Vagina (tissue), 2 donors: ENCODE measurements at regions not wholly inside any gene's neighbourhood (a gene's known extent, or its start where the extent isn't known, plus 50 kb on each side); places are given as distances from the start of the nearest gene placed in this dataset.

Experiments used
- DNase-seq, 2 donors: peaks; one replicate each; pipeline ENCODE4 v3.0.0-alpha.2; 2017; ENCODE audit errors: extremely low spot score in 2 of 2
- H3K27ac ChIP-seq: fragments of 200-600 bp; sonication (generic); one replicate; pipeline ENCODE4 v1.5.1; 2019
- H3K27me3 ChIP-seq: fragments of 200-600 bp; sonication (generic); one replicate; pipeline ENCODE4 v1.5.1; 2019
- H3K36me3 ChIP-seq, 2 donors: fragments of 200-600 bp; sonication (generic); one replicate each; pipeline ENCODE4 v1.5.1; 2017 to 2019
- H3K4me1 ChIP-seq: fragments of 200-600 bp; sonication (generic); one replicate; pipeline ENCODE4 v1.5.1; 2019
- H3K4me3 ChIP-seq, 2 donors: fragments of 200-600 bp; sonication (generic); 1 replicate in 1 of 2; 2 replicates in 1 of 2; pipeline ENCODE4 v1.5.1; 2016 to 2019
- H3K9me3 ChIP-seq: fragments of 200-600 bp; sonication (generic); one replicate; pipeline ENCODE4 v1.5.1; 2019
- POLR2A ChIP-seq, 2 donors: fragments of 450-650 bp; IDR thresholded peaks; one replicate each; pipeline ENCODE4 v1.6.1; 2017; ENCODE audit warnings: antibody characterized with exemption in 2 of 2, mild to moderate bottlenecking in 2 of 2, moderate library complexity in 2 of 2
- POLR2AphosphoS5 ChIP-seq, 2 donors: sonication (generic); formaldehyde crosslinking; IDR thresholded peaks; one replicate each; pipeline ENCODE4 v1.9.0; 2017; ENCODE audit warnings: antibody characterized with exemption in 2 of 2, mild to moderate bottlenecking in 2 of 2, low read depth in 1 of 2; ENCODE audit not compliant: insufficient read depth in 1 of 2
- intact Hi-C: fragments of 100-400 bp; cut with DNase I; formaldehyde crosslinking; loops from one replicate; pipeline ENCODE4 v1.15.1; 2023
- TF ChIP-seq, protein P1 (sequence below), 3 experiments: fragments of 450-650 bp in 2 of 3; fragments of 200-600 bp in 1 of 3; sonication (generic) in 1 of 3; IDR thresholded peaks; one replicate each; pipeline ENCODE4 v1.5.1; 2017 to 2019; ENCODE audit warnings: antibody characterized with exemption in 3 of 3, mild to moderate bottlenecking in 2 of 3, moderate library complexity in 2 of 3

DNA sequence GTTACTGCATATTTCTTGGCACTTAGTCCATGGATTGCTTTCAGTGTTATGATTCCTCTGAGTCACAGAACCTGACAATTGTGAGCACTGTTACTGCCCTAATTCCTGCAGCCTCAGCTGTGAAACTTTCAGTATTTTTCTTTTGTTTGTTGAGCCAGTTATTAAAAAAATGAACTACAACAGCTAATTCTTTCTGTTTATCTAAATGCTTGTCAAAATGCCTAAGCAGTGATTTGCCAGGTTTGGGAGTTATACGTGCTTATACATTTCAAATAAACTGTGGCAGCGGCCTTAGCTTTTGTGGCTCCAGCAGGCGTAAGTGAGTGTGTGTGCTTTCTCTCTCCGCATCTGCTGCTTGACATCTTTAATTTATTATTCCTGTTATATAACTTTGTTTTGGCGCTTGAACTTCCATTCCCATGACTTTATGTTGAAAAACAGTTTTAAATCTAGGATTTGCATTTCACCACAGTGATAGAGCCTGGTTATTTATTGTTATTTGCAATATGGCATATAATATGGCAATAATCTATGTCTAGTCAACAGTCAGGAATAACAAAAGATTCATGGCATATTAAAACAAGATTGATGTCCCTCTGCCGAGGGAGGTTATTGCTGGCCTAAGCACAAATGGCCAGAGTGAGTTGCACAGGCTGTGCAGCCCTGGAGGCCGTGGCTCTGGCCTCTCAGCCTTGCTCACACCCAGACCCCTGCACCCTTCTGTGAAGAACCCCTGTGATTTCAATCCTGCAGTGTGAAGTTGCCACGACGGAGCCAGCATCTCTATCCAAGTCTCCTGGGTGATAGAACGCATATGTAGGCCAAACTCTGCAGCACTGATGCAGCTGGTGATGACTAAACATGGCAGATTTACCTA is 303.4 kb downstream of the THBS2 start:
- peak overlapping the region; percentile 82 for H3K27ac ChIP-seq
- no peaks in the 10 kb centered on the region for H3K36me3 ChIP-seq
- H3K9me3 ChIP-seq: no peaks in the 10 kb centered on the region
- H3K27me3 ChIP-seq: no peaks in the 10 kb centered on the region
- intact Hi-C loops: no loop called here
- no peak for DNase-seq
- TF ChIP-seq POLR2A (IDR thresholded peaks at IDR 0.05): no peak
- TF ChIP-seq POLR2AphosphoS5 (IDR thresholded peaks at IDR 0.05; ENCODE audit: insufficient read depth in 1 of 2, low read depth in 1 of 2): peak in 1 of 2 donors; percentile 38
- H3K4me1 ChIP-seq: peaks cover 24% of the 10 kb centered on the region
- H3K4me3 ChIP-seq: no peak overlapping the region

DNA sequence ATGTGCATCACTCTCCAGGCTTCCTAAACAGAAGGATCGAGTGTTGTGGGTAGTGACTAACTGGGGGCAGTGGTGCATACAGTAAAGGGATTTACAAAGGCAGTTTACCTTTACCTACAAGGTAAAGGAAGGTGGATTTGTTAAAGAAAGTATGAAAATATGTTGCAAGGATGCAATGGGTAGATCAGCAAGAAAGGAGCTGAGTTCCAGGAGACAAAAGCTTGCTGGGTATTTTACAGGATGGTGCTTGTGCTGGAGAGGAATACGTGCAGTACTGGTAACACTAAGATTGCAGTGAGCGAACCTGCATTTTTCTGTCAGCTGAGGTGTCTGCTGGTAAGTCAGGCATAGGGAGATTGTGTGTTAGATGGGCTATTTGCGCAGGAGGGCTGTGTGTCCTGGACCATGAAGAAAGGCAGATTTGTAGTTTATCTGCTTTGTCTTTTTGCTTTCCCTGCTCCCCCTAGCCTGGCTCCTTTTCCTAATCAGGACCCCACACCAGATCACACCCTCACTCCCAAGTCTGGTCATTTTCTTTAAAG is 304.6 kb downstream of the THBS2 start:
- H3K4me3 ChIP-seq: no peak overlapping the region
- peaks cover 24% of the 10 kb centered on the region for H3K4me1 ChIP-seq
- no peak for DNase-seq
- H3K36me3 ChIP-seq: no peaks in the 10 kb centered on the region
- no peaks in the 10 kb centered on the region for H3K9me3 ChIP-seq
- TF ChIP-seq POLR2A (IDR thresholded peaks at IDR 0.05) (no peak), POLR2AphosphoS5 (IDR thresholded peaks at IDR 0.05; ENCODE audit: insufficient read depth in 1 of 2, low read depth in 1 of 2) (no peak)
- TF ChIP-seq, protein P1, sequence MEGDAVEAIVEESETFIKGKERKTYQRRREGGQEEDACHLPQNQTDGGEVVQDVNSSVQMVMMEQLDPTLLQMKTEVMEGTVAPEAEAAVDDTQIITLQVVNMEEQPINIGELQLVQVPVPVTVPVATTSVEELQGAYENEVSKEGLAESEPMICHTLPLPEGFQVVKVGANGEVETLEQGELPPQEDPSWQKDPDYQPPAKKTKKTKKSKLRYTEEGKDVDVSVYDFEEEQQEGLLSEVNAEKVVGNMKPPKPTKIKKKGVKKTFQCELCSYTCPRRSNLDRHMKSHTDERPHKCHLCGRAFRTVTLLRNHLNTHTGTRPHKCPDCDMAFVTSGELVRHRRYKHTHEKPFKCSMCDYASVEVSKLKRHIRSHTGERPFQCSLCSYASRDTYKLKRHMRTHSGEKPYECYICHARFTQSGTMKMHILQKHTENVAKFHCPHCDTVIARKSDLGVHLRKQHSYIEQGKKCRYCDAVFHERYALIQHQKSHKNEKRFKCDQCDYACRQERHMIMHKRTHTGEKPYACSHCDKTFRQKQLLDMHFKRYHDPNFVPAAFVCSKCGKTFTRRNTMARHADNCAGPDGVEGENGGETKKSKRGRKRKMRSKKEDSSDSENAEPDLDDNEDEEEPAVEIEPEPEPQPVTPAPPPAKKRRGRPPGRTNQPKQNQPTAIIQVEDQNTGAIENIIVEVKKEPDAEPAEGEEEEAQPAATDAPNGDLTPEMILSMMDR (IDR thresholded peaks at IDR 0.05): no peak
- H3K27ac ChIP-seq: peak overlapping the region; percentile 82
- intact Hi-C loops: no loop called here
- no peaks in the 10 kb centered on the region for H3K27me3 ChIP-seq

DNA sequence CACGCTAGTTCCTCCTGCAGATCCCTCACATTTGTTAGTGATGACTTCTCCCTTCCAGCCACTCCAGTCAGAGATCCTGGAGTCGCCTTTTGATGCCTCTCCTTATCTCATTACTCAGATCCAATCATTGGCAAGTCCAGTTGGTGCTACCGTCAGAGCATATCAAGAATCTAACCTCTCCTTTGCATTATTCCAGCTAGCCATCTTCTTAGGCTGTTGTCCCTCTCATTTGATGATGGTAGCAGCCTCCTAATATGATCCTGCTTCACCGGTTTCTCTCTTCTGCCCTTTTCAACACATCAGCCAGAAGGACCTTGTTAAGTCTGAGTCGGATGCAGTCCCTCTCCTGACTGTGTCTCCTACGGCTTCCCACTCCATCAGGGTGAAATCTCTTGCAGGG is 305.6 kb downstream of the THBS2 start:
- H3K36me3 ChIP-seq: no peaks in the 10 kb centered on the region
- no peak overlapping the region for H3K27ac ChIP-seq
- H3K27me3 ChIP-seq: no peaks in the 10 kb centered on the region
- H3K4me1 ChIP-seq: peaks cover 24% of the 10 kb centered on the region
- TF ChIP-seq, protein P1 (IDR thresholded peaks at IDR 0.05): no peak
- no peak for TF ChIP-seq POLR2AphosphoS5 (IDR thresholded peaks at IDR 0.05; ENCODE audit: insufficient read depth in 1 of 2, low read depth in 1 of 2)
- TF ChIP-seq POLR2A (IDR thresholded peaks at IDR 0.05): no peak
- intact Hi-C loops: no loop called here
- H3K9me3 ChIP-seq: no peaks in the 10 kb centered on the region
- no peak for DNase-seq
- no peak overlapping the region for H3K4me3 ChIP-seq

DNA sequence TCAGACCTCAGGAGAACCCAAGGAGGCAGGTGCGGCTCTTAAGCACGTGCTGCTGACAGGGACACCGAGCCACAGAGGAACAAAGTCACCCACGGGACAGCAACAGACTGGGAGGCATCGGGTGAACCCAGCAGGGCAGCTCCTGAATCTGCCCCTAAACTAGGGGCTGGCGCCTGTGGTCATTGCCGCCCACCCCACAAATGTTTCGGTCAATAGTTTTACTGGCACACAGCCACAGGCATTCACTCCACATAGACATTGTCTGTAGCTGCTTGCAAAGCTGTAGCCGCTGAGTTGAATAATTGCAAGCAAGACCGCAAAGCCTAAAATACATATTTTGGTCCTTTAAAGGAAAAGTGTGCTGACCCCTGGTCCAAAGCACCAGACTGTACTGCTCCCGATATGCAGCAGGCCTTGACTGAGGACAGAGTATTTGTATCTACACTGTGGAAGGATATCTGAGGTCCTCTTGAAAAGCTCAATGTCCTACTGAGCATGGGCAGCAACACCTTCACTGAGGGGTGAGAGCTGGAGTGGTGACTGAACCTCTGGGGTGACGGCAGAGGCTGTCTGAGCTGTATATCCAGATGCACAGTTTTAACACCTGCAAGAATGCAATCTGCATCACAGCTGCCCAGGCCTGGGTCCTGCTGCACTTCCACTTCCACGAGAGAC is 310.3 kb downstream of the THBS2 start:
- H3K9me3 ChIP-seq: no peaks in the 10 kb centered on the region
- H3K27me3 ChIP-seq: no peaks in the 10 kb centered on the region
- no peak for DNase-seq
- intact Hi-C loops: no loop called here
- H3K4me1 ChIP-seq: no peaks in the 10 kb centered on the region
- no peak for TF ChIP-seq POLR2A (IDR thresholded peaks at IDR 0.05)
- TF ChIP-seq POLR2AphosphoS5 (IDR thresholded peaks at IDR 0.05; ENCODE audit: insufficient read depth in 1 of 2, low read depth in 1 of 2): no peak
- TF ChIP-seq, protein P1 (IDR thresholded peaks at IDR 0.05): no peak
- no peak overlapping the region for H3K4me3 ChIP-seq
- H3K36me3 ChIP-seq: no peaks in the 10 kb centered on the region
- no peak overlapping the region for H3K27ac ChIP-seq

DNA sequence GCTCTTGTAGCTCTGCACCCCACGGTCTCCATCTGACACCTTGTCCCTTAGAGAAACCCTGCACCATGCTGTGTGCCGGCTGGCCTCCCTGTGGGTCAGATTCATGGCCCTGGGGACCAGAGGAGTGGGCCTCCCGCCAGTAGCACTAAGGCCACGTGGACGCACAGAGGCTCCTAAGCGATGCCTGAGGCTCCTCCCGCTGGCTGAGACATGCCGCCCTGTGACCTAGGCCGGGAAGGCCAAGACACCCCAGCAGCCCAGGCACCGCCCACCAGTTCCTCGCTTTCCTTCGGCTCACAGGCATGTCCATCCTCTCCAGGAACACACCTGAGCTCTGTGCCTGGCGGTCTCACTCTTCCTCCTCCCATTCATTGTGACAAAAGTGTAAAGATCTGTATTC is 311.0 kb downstream of the THBS2 start:
- TF ChIP-seq POLR2A (IDR thresholded peaks at IDR 0.05): no peak
- TF ChIP-seq, protein P1 (IDR thresholded peaks at IDR 0.05): no peak
- no peak for TF ChIP-seq POLR2AphosphoS5 (IDR thresholded peaks at IDR 0.05; ENCODE audit: insufficient read depth in 1 of 2, low read depth in 1 of 2)
- no peaks in the 10 kb centered on the region for H3K36me3 ChIP-seq
- intact Hi-C loops: no loop called here
- H3K4me3 ChIP-seq: no peak overlapping the region
- no peaks in the 10 kb centered on the region for H3K27me3 ChIP-seq
- DNase-seq: no peak
- no peak overlapping the region for H3K27ac ChIP-seq
- no peaks in the 10 kb centered on the region for H3K9me3 ChIP-seq
- peaks cover 2% of the 10 kb centered on the region for H3K4me1 ChIP-seq
